Right ventricle myocardium inferior (tissue), 1 donor: ENCODE measurements at regions not wholly inside any gene's neighbourhood (a gene's known extent, or its start where the extent isn't known, plus 50 kb on each side); places are given as distances from the start of the nearest gene placed in this dataset.
"Not testable (repeated sequence)": the region's sequence is repeated elsewhere in the genome, so short reads cannot be mapped to it uniquely, and the experiment has no call there.

Experiments
- ATAC-seq: fragments of 200-7000 bp; cut with Tn5 transposase; one replicate; pipeline ENCODE4 v1.9.1; 2020; ENCODE audit warnings: mild to moderate bottlenecking, moderate library complexity
- DNase-seq: peaks from one replicate; pipeline ENCODE4 v3.0.0; 2021; ENCODE audit errors: missing footprints
- intact Hi-C: fragments of 100-400 bp; cut with DNase I; formaldehyde crosslinking; loops from one replicate; pipeline ENCODE4 v1.11.0; 2022
- donor health status: DM: no; HTN: yes; CAD: no; lungs with severe emphysema.

- no peak for ATAC-seq
- intact Hi-C loops, result no loop called here
- no peak for DNase-seq
Observed at GRCh38 chr11:34798985-34799384, 117.2 kb downstream of the APIP start.

DNA sequence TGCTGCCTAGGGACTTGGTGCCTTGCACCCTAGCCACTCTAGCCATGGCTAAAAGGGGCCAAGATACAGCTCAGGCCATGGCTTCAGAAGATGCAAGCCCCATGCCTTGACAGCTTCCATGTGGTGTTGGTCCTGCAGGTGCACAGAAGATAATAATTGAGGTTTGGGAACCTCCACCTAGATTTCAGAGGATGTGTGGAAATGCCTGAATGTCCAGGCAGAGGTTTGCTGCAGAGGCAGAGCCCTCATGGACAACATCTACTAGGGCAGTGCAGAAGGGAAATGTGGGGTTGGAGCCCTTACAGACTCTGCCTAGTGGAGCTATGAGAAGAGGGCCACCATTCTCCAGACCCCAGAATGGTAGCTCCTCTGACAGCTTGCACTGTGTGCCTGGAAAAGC, 118.7 kb downstream of the APIP start:
- DNase-seq, intact Hi-C loops, ATAC-seq: not testable (repeated sequence)

- intact Hi-C loops, result no loop called here
- DNase-seq (no peak), ATAC-seq (no peak)
Observed at GRCh38 chr11:34795641-34796040, 120.5 kb downstream of the APIP start.

DNA sequence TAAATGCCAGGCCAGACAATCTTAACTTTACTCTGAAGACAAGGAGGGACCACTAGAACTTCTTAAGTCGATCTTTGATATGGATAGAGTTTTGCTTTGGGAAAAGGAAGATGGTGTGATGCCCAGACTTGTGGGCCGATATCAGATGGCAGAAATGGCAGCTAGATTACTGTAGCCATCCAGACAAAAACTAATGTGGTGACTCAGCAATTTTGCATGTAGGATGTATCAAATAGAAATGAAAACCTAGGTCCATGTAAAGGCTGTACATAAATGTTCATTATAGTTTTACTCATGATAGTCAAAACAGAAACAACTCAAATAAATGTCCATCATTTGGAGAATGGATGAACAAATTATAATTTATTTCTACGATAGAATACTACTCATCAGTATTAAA, 121.5 kb downstream of the APIP start:
- intact Hi-C loops, result no loop called here
- DNase-seq, result no peak
- ATAC-seq, result no peak

GRCh38 chr11:34793666-34794065, 122.5 kb downstream of the APIP start:
- intact Hi-C loops, result no loop called here
- no peak for DNase-seq
- ATAC-seq, result peak; percentile 83

DNA sequence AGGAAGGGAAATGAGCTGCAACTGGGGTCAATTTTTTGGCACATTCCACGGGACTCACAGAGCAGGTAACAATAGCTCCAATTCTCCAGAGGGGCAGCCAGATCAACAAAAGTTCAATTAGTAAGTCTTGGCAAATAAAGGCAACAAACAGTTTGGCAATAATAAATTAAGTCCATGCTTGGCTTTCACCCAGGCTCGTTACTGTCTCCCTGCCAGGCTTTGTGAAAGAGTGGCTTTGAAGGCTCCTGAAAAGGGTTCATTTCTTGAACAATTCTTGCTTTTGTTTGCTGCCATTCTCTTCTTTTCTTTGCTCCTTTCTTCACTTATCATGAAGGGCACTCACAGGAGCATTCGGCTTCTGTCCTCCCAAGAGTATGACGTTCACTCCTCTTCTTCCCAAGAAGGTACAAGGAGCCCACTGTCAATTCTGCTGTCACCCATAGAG, 123.3 kb downstream of the APIP start:
- DNase-seq, result no peak
- ATAC-seq, result peak; percentile 30
- intact Hi-C loops, result no loop called here

DNA sequence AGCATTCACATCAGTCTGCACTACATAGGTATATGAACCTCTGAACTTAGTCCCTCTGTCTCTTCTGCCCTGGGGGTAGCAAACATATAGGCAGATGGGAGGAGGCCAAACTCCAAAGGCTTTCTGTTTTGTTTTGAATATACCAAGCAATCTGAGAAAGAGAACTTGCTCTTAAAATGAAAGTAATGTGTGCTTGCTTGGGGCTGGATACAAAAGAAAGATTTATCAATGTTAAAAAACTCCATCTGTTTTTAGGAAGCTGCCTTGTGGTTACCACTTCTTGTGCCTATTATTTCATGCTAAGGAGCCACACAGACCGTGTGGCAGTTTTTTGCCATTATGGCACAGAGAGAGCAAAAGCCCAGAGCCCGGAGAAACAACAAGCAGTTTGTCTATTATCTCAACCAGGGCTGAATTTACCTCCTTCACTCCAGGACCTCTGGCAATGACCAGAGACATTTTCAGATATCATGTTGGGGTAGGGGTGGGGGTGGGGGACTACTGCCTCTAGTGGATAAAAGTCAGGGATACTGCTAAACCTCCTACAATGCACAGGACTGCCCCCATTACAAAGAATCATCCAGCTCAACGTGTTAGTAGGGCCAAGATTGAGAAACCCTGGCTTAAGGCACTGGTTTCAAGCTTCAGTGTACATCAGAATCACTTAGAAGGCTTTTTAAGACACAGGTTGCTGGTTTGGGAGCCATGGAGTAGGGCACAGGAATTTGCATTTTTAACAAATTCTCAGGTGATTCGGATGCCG, 124.2 kb downstream of the APIP start:
- intact Hi-C loops, result no loop called here
- DNase-seq (no peak), ATAC-seq (peak; percentile 38)

DNA sequence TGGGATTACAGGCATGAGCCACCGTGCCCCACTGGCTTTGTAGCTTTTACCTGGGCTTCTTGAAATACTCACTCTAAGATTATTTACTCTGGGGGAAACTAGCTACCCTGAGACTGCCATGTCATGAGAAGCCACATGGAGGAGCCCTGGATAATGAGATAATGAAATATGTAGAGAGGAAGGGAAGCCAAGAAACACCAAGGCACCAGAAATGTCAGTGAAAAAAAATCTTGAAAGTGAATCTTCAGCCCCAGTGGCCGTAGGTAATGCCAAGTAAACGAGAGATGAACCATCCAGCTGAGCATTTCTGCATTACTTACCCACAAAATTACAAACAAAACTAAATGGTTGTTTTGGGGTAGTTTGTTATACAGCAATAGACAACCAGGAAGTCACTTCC, 125.6 kb downstream of the APIP start:
- DNase-seq (no peak), ATAC-seq (no peak)
- intact Hi-C loops, result no loop called here

DNA sequence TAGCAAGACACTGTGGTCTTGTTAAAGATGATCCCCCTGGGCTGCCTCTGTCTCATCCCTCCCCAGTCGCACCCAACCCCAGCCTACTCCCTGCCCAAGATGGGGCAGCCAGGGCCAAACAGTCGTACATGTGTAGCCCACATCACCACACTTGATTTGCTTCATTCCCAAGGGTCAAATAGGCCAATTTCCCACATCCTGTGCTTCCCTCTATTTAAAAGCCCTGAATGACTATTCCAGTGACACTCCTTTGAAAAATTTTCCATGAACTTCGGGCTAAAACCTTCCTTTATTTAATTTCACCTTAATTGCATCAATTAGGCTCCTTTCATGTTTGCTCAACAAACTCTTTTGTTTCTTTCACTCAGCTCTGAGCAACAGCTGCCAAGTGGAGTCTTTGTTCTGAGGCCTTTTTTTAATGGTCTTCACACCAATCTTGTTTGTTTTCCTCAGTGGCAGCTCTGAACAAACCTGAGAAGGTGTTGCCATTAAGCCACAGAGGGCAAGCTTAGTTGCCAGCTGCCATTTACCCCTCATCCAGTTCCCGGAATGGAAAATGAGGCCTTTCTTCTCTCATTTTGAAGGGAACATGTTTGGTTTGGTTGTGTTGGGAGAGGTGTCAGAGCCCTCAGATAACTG, 126.9 kb downstream of the APIP start:
- intact Hi-C loops, result no loop called here
- no peak for DNase-seq
- no peak for ATAC-seq

DNA sequence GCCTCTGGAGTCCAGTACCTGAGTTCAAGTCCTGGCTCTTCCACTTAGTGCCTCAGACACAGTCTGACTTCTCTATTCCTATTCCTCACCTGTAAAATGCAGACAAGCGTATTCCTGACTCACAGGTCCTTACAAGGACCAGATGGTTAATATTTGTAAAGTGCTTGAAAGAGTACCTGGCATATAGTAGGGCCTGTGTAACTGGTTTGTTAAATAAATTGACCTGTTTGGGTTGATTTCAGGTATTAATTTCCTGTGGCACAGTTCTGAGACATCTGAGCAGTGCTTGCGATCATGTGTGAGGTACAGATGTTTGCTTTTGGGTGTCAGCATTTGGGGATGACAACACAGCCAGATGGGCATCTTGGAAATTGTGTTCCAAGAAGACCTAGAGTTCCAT, 127.5 kb downstream of the APIP start:
- intact Hi-C loops, result no loop called here
- no peak for DNase-seq

GRCh38 chr11:34787895-34788294, 128.3 kb downstream of the APIP start:
- intact Hi-C loops, result no loop called here
- ATAC-seq (no peak), DNase-seq (no peak)

More for the DNA sequence above, 127.5 kb downstream of the APIP start:
- no peak for ATAC-seq

GRCh38 chr11:34787348-34787747, 128.8 kb downstream of the APIP start:
- intact Hi-C loops, result no loop called here
- DNase-seq (no peak), ATAC-seq (no peak)

- intact Hi-C loops, result no loop called here
- ATAC-seq, result no peak
- no peak for DNase-seq
Observed at GRCh38 chr11:34784318-34784841, 131.8 kb downstream of the APIP start.

- ATAC-seq, result no peak
- intact Hi-C loops, result no loop called here
- DNase-seq, result no peak
Observed at GRCh38 chr11:34783816-34784317, 132.3 kb downstream of the APIP start.

GRCh38 chr11:34781826-34782225, 134.4 kb downstream of the APIP start:
- ATAC-seq, intact Hi-C loops: not testable (repeated sequence)

DNA sequence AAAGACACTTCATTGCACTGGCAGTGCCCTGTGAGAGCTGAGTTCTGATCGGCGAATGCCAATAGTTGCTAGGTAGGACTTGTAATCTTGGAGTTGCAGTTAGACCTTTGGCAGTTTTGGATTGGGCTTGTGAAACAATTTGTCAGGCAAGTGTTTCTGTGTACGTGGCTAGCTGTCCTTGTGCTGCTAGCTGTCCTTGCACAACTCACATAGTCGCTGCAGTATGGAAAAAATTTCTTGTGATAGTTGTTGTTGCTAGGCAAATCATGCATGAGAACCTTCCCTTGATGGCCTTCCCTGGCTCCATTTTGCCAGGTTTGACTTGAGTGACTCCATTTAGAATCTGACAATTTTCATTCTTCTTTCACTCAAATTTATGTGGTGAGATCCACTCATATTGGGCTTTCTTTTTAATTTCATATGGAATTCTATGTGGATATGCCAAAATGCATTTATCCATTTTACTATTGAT, 140.7 kb downstream of the APIP start:
- intact Hi-C loops, result no loop called here
- DNase-seq (no peak), ATAC-seq (no peak)

More at GRCh38 chr11:34781826-34782225, 134.4 kb downstream of the APIP start:
- not testable (repeated sequence) for DNase-seq

- intact Hi-C loops, result no loop called here
- no peak for ATAC-seq
- no peak for DNase-seq
Observed at GRCh38 chr11:34774604-34775003, 141.6 kb downstream of the APIP start.

DNA sequence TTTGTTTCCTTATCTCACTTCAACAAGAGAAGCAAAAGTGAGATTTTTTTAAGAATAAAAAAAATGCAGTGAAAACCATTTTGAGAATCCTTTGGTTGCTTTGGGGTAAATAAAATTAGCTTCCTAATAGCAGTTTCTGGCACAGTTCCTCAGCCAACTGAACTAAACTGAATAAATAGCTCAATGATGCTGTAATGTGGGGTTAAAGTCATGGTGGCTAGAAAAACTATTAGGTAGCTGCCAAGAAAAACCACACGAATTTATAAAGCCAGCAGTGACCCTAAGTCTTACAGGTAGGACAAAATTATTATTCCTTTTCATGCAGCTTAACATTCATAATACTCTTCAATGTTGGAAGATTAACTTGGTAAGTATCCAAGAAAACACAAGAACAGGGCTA, 142.4 kb downstream of the APIP start:
- ATAC-seq (no peak), DNase-seq (no peak)
- intact Hi-C loops, result no loop called here

GRCh38 chr11:34773211-34773610, 143.0 kb downstream of the APIP start:
- intact Hi-C loops, result no loop called here
- ATAC-seq, result no peak
- no peak for DNase-seq

DNA sequence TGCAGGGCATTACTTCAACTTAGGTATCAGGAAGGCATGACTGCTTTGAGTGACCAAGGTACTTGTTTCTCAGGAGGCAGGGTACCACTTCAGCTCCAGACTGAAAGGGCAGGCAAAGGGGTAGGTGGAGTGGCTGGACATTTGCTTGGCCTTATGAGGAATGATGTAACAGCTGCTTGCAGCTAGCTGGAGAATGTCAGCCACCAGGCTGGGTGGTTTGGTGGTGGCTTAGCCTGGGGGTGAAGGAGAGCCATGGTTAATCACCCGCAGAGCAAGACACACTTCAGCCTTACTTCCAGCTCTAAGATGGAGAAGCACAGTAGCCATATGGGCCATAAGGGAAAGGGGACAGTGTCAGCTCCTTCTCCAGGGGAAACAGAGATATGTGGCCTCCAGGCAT, 146.1 kb downstream of the APIP start:
- DNase-seq, result no peak
- intact Hi-C loops, result no loop called here
- no peak for ATAC-seq
